ENCODE measurements at regions not wholly inside any gene's neighbourhood (a gene's known extent, or its start where the extent isn't known, plus 50 kb on each side); places are given as distances from the start of the nearest gene placed in this dataset.

DNA sequence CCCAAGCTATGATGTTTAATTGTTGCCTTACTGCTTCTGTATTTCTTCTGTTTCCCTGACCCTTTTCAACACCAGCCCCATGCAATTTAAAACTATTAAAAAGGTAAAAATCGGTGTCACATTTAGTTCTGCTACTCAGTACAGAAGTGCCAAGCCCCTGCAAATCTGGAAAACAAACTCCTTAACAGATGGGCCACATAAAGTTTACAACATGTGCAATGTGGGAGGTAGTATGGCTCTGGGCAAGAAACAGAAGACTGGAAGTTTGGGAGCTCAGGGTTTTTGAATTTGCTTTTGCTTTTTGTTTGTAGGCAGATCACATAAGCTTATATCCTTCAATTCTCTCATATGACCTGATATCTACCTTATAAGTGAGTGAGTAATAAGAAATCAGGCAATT, 404.0 kb upstream of the ATP2B1 start:
- TF ChIP-seq, protein P1, sequence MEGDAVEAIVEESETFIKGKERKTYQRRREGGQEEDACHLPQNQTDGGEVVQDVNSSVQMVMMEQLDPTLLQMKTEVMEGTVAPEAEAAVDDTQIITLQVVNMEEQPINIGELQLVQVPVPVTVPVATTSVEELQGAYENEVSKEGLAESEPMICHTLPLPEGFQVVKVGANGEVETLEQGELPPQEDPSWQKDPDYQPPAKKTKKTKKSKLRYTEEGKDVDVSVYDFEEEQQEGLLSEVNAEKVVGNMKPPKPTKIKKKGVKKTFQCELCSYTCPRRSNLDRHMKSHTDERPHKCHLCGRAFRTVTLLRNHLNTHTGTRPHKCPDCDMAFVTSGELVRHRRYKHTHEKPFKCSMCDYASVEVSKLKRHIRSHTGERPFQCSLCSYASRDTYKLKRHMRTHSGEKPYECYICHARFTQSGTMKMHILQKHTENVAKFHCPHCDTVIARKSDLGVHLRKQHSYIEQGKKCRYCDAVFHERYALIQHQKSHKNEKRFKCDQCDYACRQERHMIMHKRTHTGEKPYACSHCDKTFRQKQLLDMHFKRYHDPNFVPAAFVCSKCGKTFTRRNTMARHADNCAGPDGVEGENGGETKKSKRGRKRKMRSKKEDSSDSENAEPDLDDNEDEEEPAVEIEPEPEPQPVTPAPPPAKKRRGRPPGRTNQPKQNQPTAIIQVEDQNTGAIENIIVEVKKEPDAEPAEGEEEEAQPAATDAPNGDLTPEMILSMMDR (IDR thresholded peaks at IDR 0.05; ENCODE audit: low read depth, low read length, poor library complexity, severe bottlenecking) = no peak
- no peak for TF ChIP-seq EZH2phosphoT487 (IDR thresholded peaks at IDR 0.05; ENCODE audit: borderline replicate concordance, low read length)
